Nephron progenitor cell (in vitro differentiated cells): ENCODE measurements at regions not wholly inside any gene's neighbourhood (a gene's known extent, or its start where the extent isn't known, plus 50 kb on each side); places are given as distances from the start of the nearest gene placed in this dataset.

Experiments used
- DNase-seq: peaks from one replicate; pipeline ENCODE4 v3.0.0; 2021
- H3K27ac Mint-ChIP-seq: 2 replicates; pipeline ENCODE4 v1.8.0; 2021; ENCODE audit warnings: mild to moderate bottlenecking, moderate library complexity, mixed read lengths
- H3K27me3 Mint-ChIP-seq: 2 replicates; pipeline ENCODE4 v1.8.0; 2021; ENCODE audit warnings: mild to moderate bottlenecking, low read depth, mixed read lengths; ENCODE audit not compliant: poor library complexity
- H3K36me3 Mint-ChIP-seq: 2 replicates; pipeline ENCODE4 v1.8.0; 2021; ENCODE audit warnings: low read depth, mixed read lengths
- H3K4me1 Mint-ChIP-seq: 2 replicates; pipeline ENCODE4 v1.8.0; 2021; ENCODE audit warnings: mixed read lengths
- H3K4me3 Mint-ChIP-seq: 2 replicates; pipeline ENCODE4 v1.8.0; 2021; ENCODE audit warnings: mild to moderate bottlenecking, moderate library complexity, mixed read lengths
- H3K9me3 Mint-ChIP-seq: 2 replicates; pipeline ENCODE4 v1.8.0; 2021; ENCODE audit warnings: mild to moderate bottlenecking, moderate library complexity, mixed read lengths
- CTCF ChIP-seq: fragments of 200-600 bp; sonication (generic); IDR thresholded peaks from 2 replicates; pipeline ENCODE4 v1.5.0; 2021; ENCODE audit warnings: antibody characterized with exemption

- peaks cover 4% of the 10 kb centered on the region for H3K9me3 Mint-ChIP-seq
- TF ChIP-seq CTCF, result no peak
- peaks cover 49% of the 10 kb centered on the region for H3K27me3 Mint-ChIP-seq
- H3K4me3 Mint-ChIP-seq, result peak overlapping the region; percentile 86
- H3K36me3 Mint-ChIP-seq, result no peaks in the 10 kb centered on the region
- H3K27ac Mint-ChIP-seq, result no peak overlapping the region
- DNase-seq, result no peak
- peaks cover 80% of the 10 kb centered on the region for H3K4me1 Mint-ChIP-seq
Measured at GRCh38 chr6:167679122-167679736, 147.5 kb upstream of the AFDN start.

GRCh38 chr6:167679790-167680604, 146.7 kb upstream of the AFDN start:
- Mint-ChIP-seq H3K4me1 (peaks cover 82% of the 10 kb centered on the region), H3K4me3 (peak overlapping the region; percentile 86), H3K27ac (no peak overlapping the region), H3K9me3 (peaks cover 4% of the 10 kb centered on the region), H3K27me3 (peaks cover 51% of the 10 kb centered on the region), H3K36me3 (no peaks in the 10 kb centered on the region)
- DNase-seq, result no peak
- no peak for TF ChIP-seq CTCF

- Mint-ChIP-seq H3K4me3 (peak overlapping the region; percentile 11), H3K36me3 (no peaks in the 10 kb centered on the region), H3K9me3 (peaks cover 4% of the 10 kb centered on the region), H3K27ac (no peak overlapping the region), H3K27me3 (peaks cover 55% of the 10 kb centered on the region), H3K4me1 (peaks cover 83% of the 10 kb centered on the region)
- no peak for TF ChIP-seq CTCF
- no peak for DNase-seq
Measured at GRCh38 chr6:167680605-167681149, 146.0 kb upstream of the AFDN start.

GRCh38 chr6:167682125-167682524, 144.6 kb upstream of the AFDN start:
- peaks cover 51% of the 10 kb centered on the region for H3K27me3 Mint-ChIP-seq
- no peak for DNase-seq
- H3K9me3 Mint-ChIP-seq, result peaks cover 4% of the 10 kb centered on the region
- peaks cover 76% of the 10 kb centered on the region for H3K4me1 Mint-ChIP-seq
- TF ChIP-seq CTCF, result no peak
- H3K4me3 Mint-ChIP-seq, result no peak overlapping the region
- H3K27ac Mint-ChIP-seq, result no peak overlapping the region
- H3K36me3 Mint-ChIP-seq, result no peaks in the 10 kb centered on the region

- Mint-ChIP-seq H3K9me3 (peaks cover 4% of the 10 kb centered on the region), H3K4me3 (no peak overlapping the region), H3K27me3 (peaks cover 49% of the 10 kb centered on the region), H3K27ac (no peak overlapping the region), H3K36me3 (no peaks in the 10 kb centered on the region), H3K4me1 (peaks cover 76% of the 10 kb centered on the region)
- no peak for DNase-seq
- TF ChIP-seq CTCF, result no peak
Measured at GRCh38 chr6:167682546-167683027, 144.1 kb upstream of the AFDN start.
